ENCODE measurements at regions not wholly inside any gene's neighbourhood (a gene's known extent, or its start where the extent isn't known, plus 50 kb on each side); places are given as distances from the start of the nearest gene placed in this dataset.

- no peak for DNase-seq (ENCODE audit: low spot score)
These were observed 176.3 kb downstream of the ZNF621 start for GRCh38 chr3:40701016-40701588.

- no peak for DNase-seq (ENCODE audit: low spot score)
These were observed 179.5 kb downstream of the ZNF621 start for GRCh38 chr3:40704224-40704623.

GRCh38 chr3:40705663-40706062 lies 180.9 kb downstream of the ZNF621 start:
- no peak for DNase-seq (ENCODE audit: low spot score)

- no peak for DNase-seq (ENCODE audit: low spot score)
These were observed 188.5 kb downstream of the ZNF621 start for GRCh38 chr3:40713306-40713705.

- DNase-seq (ENCODE audit: low spot score), result no peak
These were observed 189.0 kb downstream of the ZNF621 start for GRCh38 chr3:40713795-40714194.

GRCh38 chr3:40714771-40715345 lies 190.1 kb downstream of the ZNF621 start:
- DNase-seq (ENCODE audit: low spot score), result no peak

- no peak for DNase-seq (ENCODE audit: low spot score)
These were observed 190.8 kb downstream of the ZNF621 start for GRCh38 chr3:40715551-40715950.

GRCh38 chr3:40717471-40717870 lies 192.7 kb downstream of the ZNF621 start:
- no peak for DNase-seq (ENCODE audit: low spot score)

GRCh38 chr3:40718209-40718608 lies 193.4 kb downstream of the ZNF621 start:
- no peak for DNase-seq (ENCODE audit: low spot score)

- no peak for DNase-seq (ENCODE audit: low spot score)
These were observed 193.9 kb downstream of the ZNF621 start for GRCh38 chr3:40718681-40719080.

- DNase-seq (ENCODE audit: low spot score), result peak; percentile 12
These were observed 195.0 kb downstream of the ZNF621 start for GRCh38 chr3:40719660-40720287.

GRCh38 chr3:40720341-40720740 lies 195.6 kb downstream of the ZNF621 start:
- DNase-seq (ENCODE audit: low spot score), result no peak

GRCh38 chr3:40720863-40721262 lies 196.1 kb downstream of the ZNF621 start:
- DNase-seq (ENCODE audit: low spot score), result no peak

- DNase-seq (ENCODE audit: low spot score), result no peak
These were observed 198.4 kb downstream of the ZNF621 start for GRCh38 chr3:40723083-40723660.

- DNase-seq (ENCODE audit: low spot score), result no peak
These were observed 200.3 kb downstream of the ZNF621 start for GRCh38 chr3:40725031-40725430.

GRCh38 chr3:40731445-40731844 lies 206.7 kb downstream of the ZNF621 start:
- DNase-seq (ENCODE audit: low spot score), result no peak

GRCh38 chr3:40736943-40737342 lies 212.2 kb downstream of the ZNF621 start:
- no peak for DNase-seq (ENCODE audit: low spot score)

- no peak for DNase-seq (ENCODE audit: low spot score)
These were observed 212.6 kb downstream of the ZNF621 start for GRCh38 chr3:40737343-40737742.

- DNase-seq (ENCODE audit: low spot score), result no peak
These were observed 215.2 kb downstream of the ZNF621 start for GRCh38 chr3:40739971-40740370.

- DNase-seq (ENCODE audit: low spot score), result no peak
These were observed 217.0 kb downstream of the ZNF621 start for GRCh38 chr3:40741729-40742128.

GRCh38 chr3:40745381-40746106 lies 220.8 kb downstream of the ZNF621 start:
- no peak for DNase-seq (ENCODE audit: low spot score)

GRCh38 chr3:40751666-40752065 lies 226.9 kb downstream of the ZNF621 start:
- DNase-seq (ENCODE audit: low spot score), result no peak

GRCh38 chr3:40752492-40752891 lies 227.7 kb downstream of the ZNF621 start:
- DNase-seq (ENCODE audit: low spot score), result no peak

Measured in kidney capillary endothelial cell (primary cell).